Keratinocyte (primary cell): ENCODE measurements at regions not wholly inside any gene's neighbourhood (a gene's known extent, or its start where the extent isn't known, plus 50 kb on each side); places are given as distances from the start of the nearest gene placed in this dataset.
A peak's percentile ranks its signal among the peaks of the same experiment; 100 is the strongest.

Experiments
- DNase-seq: peaks from one replicate; pipeline ENCODE4 v3.0.0-alpha.2; 2011; ENCODE audit warnings: low read depth, missing footprints, low spot score
- FAIRE-seq: peaks from 2 replicates; lab custom pipeline; 2011; peaks lifted over from hg19 to GRCh38; lab: Jason Lieb, UNC
- H2AFZ ChIP-seq: 2 replicates; pipeline ENCODE4 v1.6.0; 2012; ENCODE audit warnings: low read length, control low read depth, inconsistent platforms; ENCODE audit not compliant: control insufficient read depth
- H3K27ac ChIP-seq: 2 replicates; pipeline ENCODE4 v1.5.1; 2011; ENCODE audit warnings: low read length; ENCODE audit not compliant: control insufficient read depth, insufficient read depth
- H3K27me3 ChIP-seq: 3 replicates; pipeline ENCODE4 v1.6.0; 2011; ENCODE audit warnings: low read length; ENCODE audit not compliant: control insufficient read depth, insufficient read depth; ENCODE audit errors: extremely low read depth
- H3K36me3 ChIP-seq, 2 experiments: 2 replicates in 1 of 2; 3 replicates in 1 of 2; pipeline ENCODE4 v1.5.1; 2011; ENCODE audit warnings: low read length in 2 of 2, mild to moderate bottlenecking in 1 of 2; ENCODE audit not compliant: control insufficient read depth in 2 of 2, insufficient read depth in 2 of 2; ENCODE audit errors: extremely low read depth in 1 of 2
- H3K4me1 ChIP-seq: 3 replicates; pipeline ENCODE4 v1.5.1; 2011; ENCODE audit warnings: low read length; ENCODE audit not compliant: control insufficient read depth, insufficient read depth; ENCODE audit errors: extremely low read depth
- H3K4me2 ChIP-seq: 3 replicates; pipeline ENCODE4 v1.6.0; 2011; ENCODE audit warnings: low read depth, low read length; ENCODE audit not compliant: control insufficient read depth, insufficient read depth; ENCODE audit errors: extremely low read depth
- H3K4me3 ChIP-seq, 3 experiments: fragments of 200-600 bp in 1 of 3; sonication (generic) in 1 of 3; 2 replicates in 2 of 3; 3 replicates in 1 of 3; pipeline ENCODE4 v1.5.1; 2011 to 2016; ENCODE audit warnings: low read length in 3 of 3, mild to moderate bottlenecking in 3 of 3, control low read depth in 2 of 3, inconsistent platforms in 1 of 3, low read depth in 1 of 3, mixed read lengths in 1 of 3, mixed run types in 1 of 3, moderate library complexity in 1 of 3; ENCODE audit not compliant: control insufficient read depth in 2 of 3, insufficient read depth in 2 of 3; ENCODE audit errors: extremely low read depth in 1 of 3
- H3K79me2 ChIP-seq: 2 replicates; pipeline ENCODE4 v1.6.0; 2012; ENCODE audit warnings: low read length; ENCODE audit not compliant: control insufficient read depth, insufficient read depth
- H3K9ac ChIP-seq: 3 replicates; pipeline ENCODE4 v1.6.0; 2011; ENCODE audit warnings: low read length; ENCODE audit not compliant: control insufficient read depth, insufficient read depth; ENCODE audit errors: extremely low read depth
- H3K9me1 ChIP-seq: 3 replicates; pipeline ENCODE4 v1.6.0; 2011; ENCODE audit warnings: low read length; ENCODE audit not compliant: control insufficient read depth, insufficient read depth; ENCODE audit errors: extremely low read depth
- H3K9me3 ChIP-seq: 2 replicates; pipeline ENCODE4 v1.5.1; 2012; ENCODE audit warnings: low read depth, low read length; ENCODE audit not compliant: control insufficient read depth
- H4K20me1 ChIP-seq: 3 replicates; pipeline ENCODE4 v1.6.0; 2011; ENCODE audit warnings: low read length; ENCODE audit not compliant: control insufficient read depth, insufficient read depth; ENCODE audit errors: extremely low read depth
- CTCF ChIP-seq, 3 experiments: IDR thresholded peaks in 1 of 3; conservative IDR thresholded peaks in 1 of 3; optimal IDR thresholded peaks in 1 of 3; 2 replicates in 2 of 3; 3 replicates in 1 of 3; pipeline versions ENCODE3 to v1.5.1; 2011; ENCODE audit warnings: low read length in 3 of 3, mild to moderate bottlenecking in 3 of 3, moderate library complexity in 2 of 3, control low read depth in 1 of 3, inconsistent platforms in 1 of 3; ENCODE audit not compliant: insufficient read depth in 2 of 3; ENCODE audit errors: extremely low read depth in 1 of 3
- EZH2 ChIP-seq: IDR thresholded peaks from one replicate; pipeline ENCODE4 v1.6.1; 2012; ENCODE audit warnings: inconsistent platforms, mild to moderate bottlenecking, low read length, moderate library complexity
- dilution Hi-C: fragments of 300-500 bp; cut with MboI; formaldehyde crosslinking; loops from one replicate; pipeline ENCODE4 v1.7.0; 2020; ENCODE audit warnings: low sequenced_read_pairs; ENCODE audit not compliant: extremely low pct_ligation_motif_present

- DNase-seq (no peak), FAIRE-seq (peak; percentile 41)
- Histone ChIP-seq H3K9me3 (no peaks in the 10 kb centered on the region), H3K27ac (no peak overlapping the region), H3K4me1 (peaks cover 30% of the 10 kb centered on the region), H3K36me3 (no peaks in the 10 kb centered on the region), H3K4me2 (no peak overlapping the region), H3K4me3 (no peak overlapping the region), H3K27me3 (no peaks in the 10 kb centered on the region), H3K79me2 (no peaks in the 10 kb centered on the region), H4K20me1 (no peaks in the 10 kb centered on the region), H3K9me1 (no peaks in the 10 kb centered on the region), H3K9ac (no peak overlapping the region), H2AFZ (no peak overlapping the region)
- dilution Hi-C loops: no loop called here
- no peak for TF ChIP-seq EZH2
- TF ChIP-seq CTCF (optimal IDR thresholded peaks at IDR 0.05 in 1 of 3, IDR thresholded peaks at IDR 0.05 in 1 of 3, conservative IDR thresholded peaks at IDR 0.05 in 1 of 3; ENCODE audit: extremely low read depth in 1 of 3, insufficient read depth in 2 of 3, low read length in 3 of 3): no peak
Measured at GRCh38 chr5:62084391-62084790, 221.6 kb upstream of the KIF2A start.

- no peak overlapping the region for H2AFZ ChIP-seq
- H3K9ac ChIP-seq: no peak overlapping the region
- no peak for TF ChIP-seq EZH2
- no peak for TF ChIP-seq CTCF (optimal IDR thresholded peaks at IDR 0.05 in 1 of 3, IDR thresholded peaks at IDR 0.05 in 1 of 3, conservative IDR thresholded peaks at IDR 0.05 in 1 of 3; ENCODE audit: extremely low read depth in 1 of 3, insufficient read depth in 2 of 3, low read length in 3 of 3)
- no peak for DNase-seq
- H3K9me1 ChIP-seq: no peaks in the 10 kb centered on the region
- H3K79me2 ChIP-seq: no peaks in the 10 kb centered on the region
- H3K36me3 ChIP-seq: no peaks in the 10 kb centered on the region
- no peaks in the 10 kb centered on the region for H4K20me1 ChIP-seq
- no peak overlapping the region for H3K4me3 ChIP-seq
- dilution Hi-C loops: no loop called here
- H3K27ac ChIP-seq: no peak overlapping the region
- FAIRE-seq: no peak
- no peaks in the 10 kb centered on the region for H3K9me3 ChIP-seq
- peaks cover 7% of the 10 kb centered on the region for H3K4me1 ChIP-seq
- H3K27me3 ChIP-seq: no peaks in the 10 kb centered on the region
- no peak overlapping the region for H3K4me2 ChIP-seq
Measured at GRCh38 chr5:62090953-62091352, 215.1 kb upstream of the KIF2A start.
